ENCODE measurements at regions not wholly inside any gene's neighbourhood (a gene's known extent, or its start where the extent isn't known, plus 50 kb on each side); places are given as distances from the start of the nearest gene placed in this dataset.

GRCh38 chr15:61318802-61319525 lies 89.9 kb upstream of the RORA start:
- Histone ChIP-seq H3K27ac (no peak overlapping the region), H3K27me3 (no peaks in the 10 kb centered on the region), H3K36me3 (no peaks in the 10 kb centered on the region), H3K4me3 (no peak overlapping the region), H3K4me1 (no peaks in the 10 kb centered on the region), H3K9me3 (no peaks in the 10 kb centered on the region)
- intact Hi-C loops (cut with DNase I): no loop called here
- TF ChIP-seq POLR2A (IDR thresholded peaks at IDR 0.05) (no peak), POLR2AphosphoS5 (IDR thresholded peaks at IDR 0.05) (no peak), CTCF (IDR thresholded peaks at IDR 0.05) (no peak), EP300 (IDR thresholded peaks at IDR 0.05) (no peak)
- DNase-seq: no peak
- WGBS, 2 donors: 71 to 77% methylated on average over 7 of the region's 7 CpGs

DNA sequence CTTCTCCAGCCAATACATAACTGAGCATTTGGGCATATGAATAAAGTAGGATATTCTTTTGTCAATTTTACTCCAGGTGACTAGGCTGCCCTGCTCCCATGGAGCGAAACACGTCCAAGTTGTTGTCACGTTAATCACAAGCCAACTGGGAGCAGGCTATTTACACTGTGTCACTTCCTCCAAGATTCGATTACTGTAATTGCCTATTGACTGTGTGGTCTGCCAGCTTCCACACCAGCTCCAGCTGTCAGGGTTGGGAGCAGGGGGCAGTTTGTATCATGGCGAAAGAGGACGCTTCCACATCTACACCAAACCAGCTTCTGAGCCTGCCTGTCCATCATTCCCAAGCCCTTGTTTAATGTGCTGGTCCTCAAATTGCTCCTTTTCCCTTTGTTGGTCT lies 89.2 kb upstream of the RORA start:
- Histone ChIP-seq H3K36me3 (no peaks in the 10 kb centered on the region), H3K27ac (no peak overlapping the region), H3K4me1 (no peaks in the 10 kb centered on the region), H3K4me3 (no peak overlapping the region), H3K27me3 (no peaks in the 10 kb centered on the region), H3K9me3 (no peaks in the 10 kb centered on the region)
- intact Hi-C loops (cut with DNase I): no loop called here
- WGBS, 2 donors: 22 to 66% methylated on average over 6 of the region's 6 CpGs
- no peak for DNase-seq
- TF ChIP-seq POLR2A (IDR thresholded peaks at IDR 0.05): no peak
- no peak for TF ChIP-seq POLR2AphosphoS5 (IDR thresholded peaks at IDR 0.05)
- no peak for TF ChIP-seq CTCF (IDR thresholded peaks at IDR 0.05)
- TF ChIP-seq EP300 (IDR thresholded peaks at IDR 0.05): no peak

DNA sequence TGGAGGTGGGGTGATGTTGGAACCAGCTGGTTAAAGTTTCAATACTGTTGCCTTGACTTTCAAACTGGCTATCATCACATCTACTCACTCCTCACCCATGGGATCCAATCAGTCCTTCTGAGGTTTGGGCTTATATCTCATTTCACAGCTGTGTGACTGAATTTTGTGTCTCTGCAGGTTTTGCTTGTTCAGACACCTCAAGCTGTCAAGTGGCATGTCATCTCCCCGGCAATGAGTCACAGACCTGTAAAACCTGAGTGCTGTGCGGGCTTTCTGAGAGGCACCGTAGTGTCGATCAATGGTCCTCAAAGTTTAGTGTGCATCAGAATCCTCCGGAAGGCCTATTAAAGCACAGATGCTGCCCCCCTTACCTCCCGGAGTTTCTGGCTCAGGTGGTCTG lies 86.4 kb upstream of the RORA start:
- TF ChIP-seq POLR2A (IDR thresholded peaks at IDR 0.05) (no peak), CTCF (IDR thresholded peaks at IDR 0.05) (no peak), POLR2AphosphoS5 (IDR thresholded peaks at IDR 0.05) (no peak), EP300 (IDR thresholded peaks at IDR 0.05) (no peak)
- H3K4me1 ChIP-seq: no peaks in the 10 kb centered on the region
- no peak overlapping the region for H3K27ac ChIP-seq
- intact Hi-C loops (cut with DNase I): no loop called here
- H3K27me3 ChIP-seq: no peaks in the 10 kb centered on the region
- no peak overlapping the region for H3K4me3 ChIP-seq
- H3K36me3 ChIP-seq: no peaks in the 10 kb centered on the region
- no peaks in the 10 kb centered on the region for H3K9me3 ChIP-seq
- DNase-seq: no peak
- WGBS, 2 donors: 94 to 96% methylated on average over 6 of the region's 6 CpGs

- H3K4me1 ChIP-seq: no peaks in the 10 kb centered on the region
- H3K9me3 ChIP-seq: no peaks in the 10 kb centered on the region
- no peaks in the 10 kb centered on the region for H3K36me3 ChIP-seq
- no peak for DNase-seq
- no peak overlapping the region for H3K27ac ChIP-seq
- H3K27me3 ChIP-seq: no peaks in the 10 kb centered on the region
- no peak for TF ChIP-seq CTCF (IDR thresholded peaks at IDR 0.05)
- no peak overlapping the region for H3K4me3 ChIP-seq
- intact Hi-C loops (cut with DNase I): no loop called here
Measured at GRCh38 chr15:61314427-61314826, 85.3 kb upstream of the RORA start.

DNA sequence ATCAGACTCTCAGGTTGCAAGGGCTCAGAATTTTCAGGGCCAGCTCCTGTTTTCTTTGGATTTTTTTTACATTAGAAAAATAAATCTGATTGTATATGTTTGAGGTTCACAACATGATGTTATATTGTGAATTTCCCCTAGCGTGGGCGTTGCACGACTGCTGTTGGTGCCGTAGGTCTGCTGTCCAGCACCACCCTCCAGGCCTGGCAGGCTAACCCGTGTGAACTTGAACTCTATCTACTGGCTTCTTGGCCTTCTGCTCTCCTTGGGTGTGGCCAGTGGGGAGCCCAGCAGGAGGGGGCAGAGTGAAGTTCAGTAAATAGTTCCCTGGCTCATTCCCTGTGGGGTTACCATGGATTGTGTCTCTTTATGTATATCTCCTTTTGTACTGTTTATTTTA lies 80.5 kb upstream of the RORA start:
- intact Hi-C loops (cut with DNase I): no loop called here
- H3K9me3 ChIP-seq: no peaks in the 10 kb centered on the region

More for the DNA sequence above, 80.5 kb upstream of the RORA start:
- H3K36me3 ChIP-seq: no peaks in the 10 kb centered on the region
- WGBS, 2 donors: 76 to 77% methylated on average over 5 of the region's 5 CpGs
- no peak for TF ChIP-seq POLR2AphosphoS5 (IDR thresholded peaks at IDR 0.05)
- no peak for TF ChIP-seq POLR2A (IDR thresholded peaks at IDR 0.05)
- TF ChIP-seq CTCF (IDR thresholded peaks at IDR 0.05): no peak
- TF ChIP-seq EP300 (IDR thresholded peaks at IDR 0.05): no peak
- H3K27me3 ChIP-seq: no peaks in the 10 kb centered on the region
- DNase-seq: no peak
- H3K4me3 ChIP-seq: no peak overlapping the region
- H3K27ac ChIP-seq: no peak overlapping the region
- H3K4me1 ChIP-seq: no peaks in the 10 kb centered on the region
